HUES6 (cell line): ENCODE measurements at regions not wholly inside any gene's neighbourhood (a gene's known extent, or its start where the extent isn't known, plus 50 kb on each side); places are given as distances from the start of the nearest gene placed in this dataset.

Source experiments
- H3K27ac ChIP-seq: 2 replicates; pipeline ENCODE4 v1.7.0; 2013; ENCODE audit warnings: low read depth, mild to moderate bottlenecking, low read length, inconsistent platforms
- H3K27me3 ChIP-seq: 2 replicates; pipeline ENCODE4 v1.6.1; 2013; ENCODE audit warnings: low read length; ENCODE audit not compliant: control insufficient read depth, insufficient read depth
- H3K36me3 ChIP-seq: 2 replicates; pipeline ENCODE4 v1.6.1; 2013; ENCODE audit warnings: low read length; ENCODE audit not compliant: control insufficient read depth, insufficient read depth
- H3K4me1 ChIP-seq: 2 replicates; pipeline ENCODE4 v1.6.1; 2013; ENCODE audit warnings: low read length; ENCODE audit not compliant: control insufficient read depth, insufficient read depth
- H3K4me3 ChIP-seq: 2 replicates; pipeline ENCODE4 v1.5.1; 2013; ENCODE audit warnings: low read depth, low read length
- H3K9ac ChIP-seq: one replicate; pipeline ENCODE4 v1.6.1; 2013; ENCODE audit warnings: mild to moderate bottlenecking, low read length
- H3K9me3 ChIP-seq: 2 replicates; pipeline ENCODE4 v1.6.1; 2013; ENCODE audit warnings: low read depth, low read length; ENCODE audit not compliant: control insufficient read depth, insufficient read depth

DNA sequence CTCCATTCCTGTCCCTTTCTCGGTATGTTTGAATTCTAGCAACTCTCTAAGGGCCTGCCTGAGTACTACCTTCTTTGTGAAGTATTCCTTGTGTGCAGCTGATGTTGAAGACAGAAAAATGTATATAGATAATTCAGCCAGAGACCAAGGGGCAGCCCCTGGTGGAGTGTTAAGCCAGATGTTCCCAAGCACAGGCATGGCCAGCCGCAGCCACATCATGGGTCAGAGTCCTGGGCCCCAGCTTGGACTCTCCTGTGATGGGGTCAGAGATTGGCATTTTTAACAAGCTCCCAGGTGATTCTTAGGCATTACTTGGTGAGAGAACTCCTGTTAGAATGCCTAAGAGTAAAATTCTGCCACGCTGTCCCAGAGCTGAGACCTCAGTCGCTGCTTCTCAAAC, 100.8 kb downstream of the IRF8 start:
- no peaks in the 10 kb centered on the region for H3K36me3 ChIP-seq
- H3K27me3 ChIP-seq, result no peaks in the 10 kb centered on the region; the same call in 1 of the 2 replicates
- H3K9me3 ChIP-seq, result no peaks in the 10 kb centered on the region; the same call in 1 of the 2 replicates
- H3K27ac ChIP-seq, result no peak overlapping the region
- H3K4me1 ChIP-seq, result no peaks in the 10 kb centered on the region
- H3K9ac ChIP-seq, result no peak overlapping the region
- H3K4me3 ChIP-seq, result no peak overlapping the region

DNA sequence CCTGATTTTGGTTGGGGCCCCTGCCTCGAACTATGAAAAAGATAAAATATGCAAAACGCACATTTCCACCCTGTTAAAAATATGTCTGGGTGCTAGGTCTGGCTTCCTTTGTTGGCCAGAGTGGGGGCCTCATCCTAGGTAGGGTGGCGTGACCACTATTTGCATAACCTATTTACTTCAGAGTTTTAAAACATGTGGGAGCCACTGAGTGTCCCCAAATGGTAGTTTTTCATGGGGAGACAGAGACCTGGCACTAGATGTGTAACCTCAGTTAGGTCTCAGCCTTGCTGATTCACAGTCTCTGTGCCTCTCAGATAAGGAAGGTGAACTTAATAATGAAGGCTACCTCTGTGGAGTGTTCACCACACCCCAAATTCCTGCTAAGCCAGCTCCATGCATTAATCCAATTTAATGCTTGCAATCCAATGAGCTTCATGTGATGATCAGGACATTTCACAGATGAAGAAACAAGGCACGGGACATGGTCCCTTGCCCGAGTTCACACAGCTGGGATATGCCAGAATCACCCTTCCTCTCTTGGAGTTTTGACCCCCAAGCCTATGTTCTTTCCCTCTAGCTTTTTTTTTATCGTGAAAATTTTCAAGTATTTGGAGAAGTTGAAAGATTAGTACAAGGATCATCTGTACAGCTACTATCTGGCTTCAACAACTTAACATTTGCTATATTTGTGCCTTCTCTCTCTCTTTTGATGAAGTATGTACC, 103.4 kb downstream of the IRF8 start:
- Histone ChIP-seq H3K36me3 (no peaks in the 10 kb centered on the region), H3K9me3 (no peaks in the 10 kb centered on the region; the same call in 1 of the 2 replicates), H3K27me3 (no peaks in the 10 kb centered on the region; the same call in 1 of the 2 replicates), H3K27ac (no peak overlapping the region), H3K9ac (no peak overlapping the region), H3K4me1 (no peaks in the 10 kb centered on the region), H3K4me3 (no peak overlapping the region)

DNA sequence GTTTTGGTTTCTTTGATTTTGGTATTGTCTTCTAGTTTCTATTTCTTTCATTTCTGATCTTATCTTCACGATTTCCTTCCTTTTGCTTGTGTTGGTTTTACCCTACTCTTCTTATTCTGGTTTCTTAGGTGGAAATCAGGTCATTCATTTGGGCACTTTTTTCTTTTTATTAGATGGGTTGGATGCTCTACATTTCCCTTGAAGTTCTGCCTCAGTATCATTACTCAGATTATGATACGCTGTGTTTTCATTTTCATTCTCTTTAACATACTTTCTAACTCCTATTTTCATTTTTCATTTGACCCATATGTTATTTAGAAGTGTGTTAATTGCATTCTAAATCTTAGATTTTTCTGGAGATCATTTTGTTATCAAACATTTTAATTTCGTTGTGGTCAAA, 108.6 kb downstream of the IRF8 start:
- Histone ChIP-seq H3K9me3 (no peaks in the 10 kb centered on the region), H3K4me1 (no peaks in the 10 kb centered on the region), H3K9ac (no peak overlapping the region), H3K27me3 (no peaks in the 10 kb centered on the region; the same call in 1 of the 2 replicates), H3K27ac (no peak overlapping the region), H3K36me3 (no peaks in the 10 kb centered on the region), H3K4me3 (no peak overlapping the region)

DNA sequence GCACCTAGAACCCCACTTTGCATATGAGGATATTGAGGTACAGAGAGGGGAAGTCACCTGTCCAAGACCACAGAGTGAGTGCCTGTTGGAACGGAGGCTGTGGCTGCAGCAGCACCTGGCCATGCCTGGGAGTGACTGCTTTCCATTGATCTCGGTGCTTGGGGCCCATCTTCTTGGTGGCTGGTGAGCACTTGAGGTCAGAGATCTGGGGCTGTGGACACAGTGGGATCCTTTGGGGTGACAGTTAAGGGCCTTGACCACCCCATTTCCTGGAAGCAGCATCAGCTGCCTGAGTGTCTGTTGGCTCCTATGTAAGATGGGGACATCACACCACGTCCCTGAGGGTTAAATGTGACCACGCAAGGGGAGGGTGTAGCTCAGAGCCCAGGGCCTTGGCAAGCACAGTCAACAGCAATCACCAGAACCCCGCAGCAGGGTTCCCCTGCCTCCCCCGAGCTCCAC, 111.7 kb downstream of the IRF8 start:
- no peak overlapping the region for H3K4me3 ChIP-seq
- H3K4me1 ChIP-seq, result no peaks in the 10 kb centered on the region
- peaks cover 3% of the 10 kb centered on the region; the same call in 1 of the 2 replicates for H3K9me3 ChIP-seq
- H3K27me3 ChIP-seq, result no peaks in the 10 kb centered on the region
- H3K36me3 ChIP-seq, result no peaks in the 10 kb centered on the region
- H3K9ac ChIP-seq, result no peak overlapping the region
- H3K27ac ChIP-seq, result no peak overlapping the region

DNA sequence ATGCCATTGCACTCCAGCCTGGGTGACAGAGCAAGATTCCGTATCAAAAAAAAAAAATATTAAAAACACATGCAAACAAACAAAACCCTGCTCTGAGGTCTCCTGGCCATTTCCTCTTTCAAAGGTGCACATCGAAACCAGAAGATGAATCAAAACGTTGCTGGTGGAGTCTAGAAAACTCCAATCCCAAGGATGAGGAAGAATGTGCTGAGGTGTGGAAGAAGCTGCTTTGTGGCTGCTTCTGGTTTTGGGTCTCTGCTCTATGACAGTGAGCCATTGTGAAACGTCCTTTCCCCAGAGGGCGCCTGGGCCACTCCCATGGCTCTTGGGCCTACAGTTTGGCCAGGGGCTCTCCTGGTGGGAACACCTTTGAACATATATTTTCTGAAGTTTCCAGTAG, 112.6 kb downstream of the IRF8 start:
- Histone ChIP-seq H3K27ac (no peak overlapping the region), H3K36me3 (no peaks in the 10 kb centered on the region), H3K27me3 (no peaks in the 10 kb centered on the region), H3K4me1 (no peaks in the 10 kb centered on the region), H3K9me3 (peaks cover 3% of the 10 kb centered on the region; the same call in 1 of the 2 replicates), H3K9ac (no peak overlapping the region), H3K4me3 (no peak overlapping the region)

DNA sequence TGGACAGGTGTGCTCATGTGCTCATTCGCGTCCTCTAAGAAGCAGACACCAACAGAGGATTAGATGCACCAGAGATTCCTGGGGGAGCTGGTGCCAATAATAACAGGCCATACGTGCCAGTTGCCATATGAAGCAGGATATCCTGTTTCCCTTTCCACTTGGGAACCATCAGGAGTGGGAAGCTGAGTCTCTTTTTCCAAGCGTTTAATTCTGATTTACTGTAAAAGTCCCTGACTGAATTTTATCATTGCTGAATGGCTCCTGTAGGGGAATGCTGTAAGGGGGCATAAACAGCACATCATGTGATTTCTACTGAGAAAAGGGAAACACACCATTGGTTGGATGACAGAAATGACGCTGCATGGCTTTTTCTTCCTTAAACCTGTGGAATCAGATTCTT, 113.3 kb downstream of the IRF8 start:
- no peaks in the 10 kb centered on the region for H3K4me1 ChIP-seq
- no peaks in the 10 kb centered on the region for H3K27me3 ChIP-seq
- no peak overlapping the region for H3K9ac ChIP-seq
- no peak overlapping the region for H3K27ac ChIP-seq
- no peaks in the 10 kb centered on the region for H3K36me3 ChIP-seq
- no peak overlapping the region for H3K4me3 ChIP-seq
- peaks cover 3% of the 10 kb centered on the region; the same call in 1 of the 2 replicates for H3K9me3 ChIP-seq

DNA sequence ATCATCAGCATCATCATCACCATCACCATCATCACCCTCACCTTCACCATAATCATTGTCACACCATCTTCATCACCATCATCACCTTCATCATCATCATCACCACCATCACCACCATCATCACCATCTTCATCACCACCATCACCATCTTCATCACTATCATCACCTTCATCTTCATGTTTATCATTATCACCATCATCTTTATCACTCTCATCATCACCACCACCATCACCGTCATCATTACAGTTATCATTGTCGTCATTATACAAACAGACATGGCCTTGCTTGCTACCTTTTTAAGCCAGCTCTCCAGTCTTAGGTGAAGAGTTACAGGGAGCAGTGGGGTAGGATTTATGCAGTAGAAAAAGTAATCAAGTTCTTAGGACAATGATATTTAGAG, 114.9 kb downstream of the IRF8 start:
- Histone ChIP-seq H3K4me1 (no peaks in the 10 kb centered on the region), H3K27ac (no peak overlapping the region), H3K4me3 (no peak overlapping the region), H3K9me3 (peaks cover 3% of the 10 kb centered on the region; the same call in 1 of the 2 replicates), H3K27me3 (no peaks in the 10 kb centered on the region), H3K36me3 (no peaks in the 10 kb centered on the region), H3K9ac (no peak overlapping the region)

DNA sequence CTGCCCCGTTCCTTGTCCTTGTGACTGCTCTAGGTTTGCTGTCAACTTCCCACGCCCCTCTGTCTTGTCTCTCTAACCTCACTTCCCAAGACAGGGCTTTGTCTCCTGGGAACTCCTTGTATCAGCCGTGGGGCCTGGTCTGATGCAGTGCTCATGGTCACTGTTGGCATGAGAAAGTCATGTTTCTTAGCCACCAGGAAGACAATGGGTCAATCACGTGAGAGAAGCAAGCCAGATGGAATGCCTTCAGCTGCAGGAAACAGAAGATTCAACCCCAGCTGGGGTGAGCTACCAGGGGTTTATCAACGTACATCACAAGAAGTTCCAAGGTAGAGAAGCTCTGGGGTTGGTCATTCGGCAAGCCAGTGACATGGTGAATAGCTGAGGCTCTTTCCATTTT, 116.6 kb downstream of the IRF8 start:
- no peak overlapping the region for H3K4me3 ChIP-seq
- H3K36me3 ChIP-seq, result no peaks in the 10 kb centered on the region
- no peak overlapping the region for H3K27ac ChIP-seq
- H3K9ac ChIP-seq, result no peak overlapping the region
- no peaks in the 10 kb centered on the region for H3K4me1 ChIP-seq
- H3K9me3 ChIP-seq, result peaks cover 10% of the 10 kb centered on the region
- H3K27me3 ChIP-seq, result 0 out of 2 replicates have a peak, but pooled peaks cover 2% of the 10 kb centered on the region

DNA sequence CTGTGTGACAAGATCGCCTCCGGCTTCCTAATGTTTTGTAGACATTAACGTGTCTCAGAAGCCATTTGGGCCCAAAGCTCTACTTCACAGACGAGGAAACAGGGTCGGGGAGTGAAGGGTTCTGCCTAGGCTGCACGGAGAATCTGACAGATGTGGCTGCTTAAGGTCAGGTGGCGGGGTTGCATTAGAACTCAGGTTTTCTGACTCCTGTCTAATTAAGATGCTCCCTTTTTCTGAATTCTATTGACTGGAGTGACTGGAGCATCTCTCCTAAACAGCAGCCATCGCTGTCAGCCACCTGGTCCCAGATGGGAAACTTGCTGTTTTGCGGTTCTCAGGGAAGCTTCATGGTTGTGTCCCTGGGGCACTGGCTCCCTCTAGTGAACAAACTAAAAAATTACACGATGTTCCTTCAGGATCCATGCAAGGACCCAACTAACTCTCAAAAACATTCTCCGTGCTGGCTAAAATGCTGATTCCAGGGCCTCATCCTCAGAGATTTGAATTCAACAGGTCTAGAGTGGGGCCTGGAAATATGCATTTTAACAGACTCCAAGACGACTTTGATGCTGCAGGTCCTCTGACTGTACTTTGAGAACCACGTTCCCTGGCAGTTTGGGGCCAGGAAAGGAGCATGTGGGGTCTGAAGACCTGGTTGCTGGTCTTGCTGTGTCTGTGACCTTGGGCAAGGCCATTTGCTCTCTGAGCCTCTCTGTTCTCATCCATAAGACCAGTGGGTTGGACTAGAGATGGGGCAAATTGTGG, 117.4 kb downstream of the IRF8 start:
- Histone ChIP-seq H3K36me3 (no peaks in the 10 kb centered on the region), H3K4me3 (no peak overlapping the region), H3K27ac (no peak overlapping the region), H3K9ac (no peak overlapping the region), H3K9me3 (peaks cover 15% of the 10 kb centered on the region), H3K27me3 (0 out of 2 replicates have a peak, but pooled peaks cover 2% of the 10 kb centered on the region), H3K4me1 (no peaks in the 10 kb centered on the region)

DNA sequence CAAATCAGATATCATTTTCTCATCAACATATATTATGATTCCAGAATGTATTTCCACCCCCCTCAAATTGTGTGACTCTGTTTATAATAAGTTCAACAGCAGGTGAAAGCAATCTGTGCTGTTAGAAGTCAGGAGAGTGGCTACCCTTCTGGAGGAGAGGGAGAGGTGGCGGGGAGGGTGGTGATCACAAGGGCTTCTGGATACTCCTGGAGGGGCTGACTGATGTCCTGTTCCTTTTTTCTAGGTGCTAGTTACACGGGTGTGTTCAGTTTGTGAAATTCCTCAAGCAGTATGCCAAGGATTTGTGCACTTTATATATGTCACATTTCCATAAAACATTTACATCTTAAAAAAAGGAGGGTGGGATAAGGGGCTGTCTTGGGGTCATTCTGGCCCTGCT, 119.1 kb downstream of the IRF8 start:
- no peak overlapping the region for H3K9ac ChIP-seq
- H3K4me1 ChIP-seq, result no peaks in the 10 kb centered on the region; the same call in 1 of the 2 replicates
- H3K4me3 ChIP-seq, result no peak overlapping the region
- peaks cover 15% of the 10 kb centered on the region for H3K9me3 ChIP-seq
- 0 out of 2 replicates have a peak, but pooled peaks cover 2% of the 10 kb centered on the region for H3K27me3 ChIP-seq
- H3K27ac ChIP-seq, result no peak overlapping the region
- H3K36me3 ChIP-seq, result no peaks in the 10 kb centered on the region

DNA sequence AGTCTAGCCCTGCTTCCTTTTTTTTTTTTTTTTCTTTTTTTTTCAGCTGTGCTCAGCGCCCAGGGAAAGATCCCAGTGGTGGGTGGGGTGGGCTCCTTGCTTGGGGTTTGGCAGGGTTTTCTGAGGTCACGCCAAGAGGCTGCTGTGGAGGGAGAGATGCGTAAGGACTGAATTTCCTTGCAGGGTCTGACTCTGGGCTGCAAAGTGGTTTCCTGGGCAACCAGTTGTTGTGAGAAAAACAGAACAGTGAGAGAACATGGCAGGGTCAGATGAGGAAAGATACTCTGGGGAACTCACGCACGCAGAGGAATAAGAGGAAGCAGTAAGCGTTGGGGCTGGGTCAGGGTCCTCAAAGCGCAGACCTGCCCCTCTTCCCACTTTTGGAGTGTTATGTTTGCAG, 119.5 kb downstream of the IRF8 start:
- Histone ChIP-seq H3K27me3 (0 out of 2 replicates have a peak, but pooled peaks cover 2% of the 10 kb centered on the region), H3K27ac (no peak overlapping the region), H3K4me1 (no peaks in the 10 kb centered on the region; the same call in 1 of the 2 replicates), H3K9me3 (peaks cover 18% of the 10 kb centered on the region), H3K9ac (no peak overlapping the region), H3K4me3 (no peak overlapping the region), H3K36me3 (no peaks in the 10 kb centered on the region)
